ENCODE measurements at regions not wholly inside any gene's neighbourhood (a gene's known extent, or its start where the extent isn't known, plus 50 kb on each side); places are given as distances from the start of the nearest gene placed in this dataset.

DNA sequence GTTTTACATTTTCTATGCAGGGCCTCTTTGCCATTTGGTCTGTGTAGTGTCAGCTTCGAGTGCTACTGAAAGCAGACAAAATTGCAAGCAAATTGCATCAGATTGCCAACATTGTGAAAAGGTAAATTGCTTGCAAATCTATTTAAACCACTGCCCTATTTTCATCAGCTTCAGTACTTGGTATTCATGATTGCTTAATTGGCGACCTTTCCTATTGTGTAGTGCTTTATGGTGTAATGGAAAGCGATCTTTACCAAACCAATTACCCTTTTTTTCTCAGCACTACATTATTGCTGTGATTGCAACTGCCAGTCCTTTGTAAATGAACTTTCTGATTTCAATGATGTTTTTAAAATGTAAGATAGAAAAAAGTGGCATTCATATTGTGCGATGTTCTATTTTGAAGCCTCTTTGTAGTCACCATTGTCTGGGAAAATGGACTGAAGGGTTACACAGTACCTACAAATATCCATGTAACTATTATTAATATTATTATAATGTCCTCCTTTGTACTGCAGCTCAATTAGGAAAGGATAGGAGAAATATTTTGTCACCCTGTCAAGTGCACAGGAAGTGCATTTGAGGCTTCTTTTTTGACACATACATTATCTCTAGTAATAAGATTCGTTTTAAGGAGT, 177.7 kb upstream of the SP8 start:
- Histone ChIP-seq H3K79me2 (ENCODE audit: low read depth) (no peaks in the 10 kb centered on the region), H3K36me3 (no peaks in the 10 kb centered on the region), H3K4me2 (no peak overlapping the region), H3F3A (ENCODE audit: low read depth) (no peaks in the 10 kb centered on the region), H4K20me1 (ENCODE audit: low read depth) (no peaks in the 10 kb centered on the region), H3K27me3 (no peaks in the 10 kb centered on the region), H3K4me3 (no peak overlapping the region), H3K4me1 (peaks cover 10% of the 10 kb centered on the region), H3K9me3 (ENCODE audit: low read depth) (no peaks in the 10 kb centered on the region), H3K9ac (no peak overlapping the region), H2AFZ (replicated peaks) (no peak overlapping the region), H3K27ac (no peak overlapping the region)
- Mint-ChIP-seq H3K9me3 (no peaks in the 10 kb centered on the region), H3K4me1 (no peaks in the 10 kb centered on the region), H3K27ac (no peak overlapping the region), H3K4me3 (no peak overlapping the region), H3K27me3 (ENCODE audit: insufficient read depth, low read depth) (peaks cover 2% of the 10 kb centered on the region), H3K36me3 (no peaks in the 10 kb centered on the region)
- no peak for DNase-seq (ENCODE audit: low spot score)
- TF ChIP-seq, protein P1, sequence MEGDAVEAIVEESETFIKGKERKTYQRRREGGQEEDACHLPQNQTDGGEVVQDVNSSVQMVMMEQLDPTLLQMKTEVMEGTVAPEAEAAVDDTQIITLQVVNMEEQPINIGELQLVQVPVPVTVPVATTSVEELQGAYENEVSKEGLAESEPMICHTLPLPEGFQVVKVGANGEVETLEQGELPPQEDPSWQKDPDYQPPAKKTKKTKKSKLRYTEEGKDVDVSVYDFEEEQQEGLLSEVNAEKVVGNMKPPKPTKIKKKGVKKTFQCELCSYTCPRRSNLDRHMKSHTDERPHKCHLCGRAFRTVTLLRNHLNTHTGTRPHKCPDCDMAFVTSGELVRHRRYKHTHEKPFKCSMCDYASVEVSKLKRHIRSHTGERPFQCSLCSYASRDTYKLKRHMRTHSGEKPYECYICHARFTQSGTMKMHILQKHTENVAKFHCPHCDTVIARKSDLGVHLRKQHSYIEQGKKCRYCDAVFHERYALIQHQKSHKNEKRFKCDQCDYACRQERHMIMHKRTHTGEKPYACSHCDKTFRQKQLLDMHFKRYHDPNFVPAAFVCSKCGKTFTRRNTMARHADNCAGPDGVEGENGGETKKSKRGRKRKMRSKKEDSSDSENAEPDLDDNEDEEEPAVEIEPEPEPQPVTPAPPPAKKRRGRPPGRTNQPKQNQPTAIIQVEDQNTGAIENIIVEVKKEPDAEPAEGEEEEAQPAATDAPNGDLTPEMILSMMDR (IDR thresholded peaks at IDR 0.05) = no peak
- no peak for TF ChIP-seq EZH2phosphoT487 (IDR thresholded peaks at IDR 0.05)
- TF ChIP-seq EZH2 (IDR thresholded peaks at IDR 0.05) = no peak

DNA sequence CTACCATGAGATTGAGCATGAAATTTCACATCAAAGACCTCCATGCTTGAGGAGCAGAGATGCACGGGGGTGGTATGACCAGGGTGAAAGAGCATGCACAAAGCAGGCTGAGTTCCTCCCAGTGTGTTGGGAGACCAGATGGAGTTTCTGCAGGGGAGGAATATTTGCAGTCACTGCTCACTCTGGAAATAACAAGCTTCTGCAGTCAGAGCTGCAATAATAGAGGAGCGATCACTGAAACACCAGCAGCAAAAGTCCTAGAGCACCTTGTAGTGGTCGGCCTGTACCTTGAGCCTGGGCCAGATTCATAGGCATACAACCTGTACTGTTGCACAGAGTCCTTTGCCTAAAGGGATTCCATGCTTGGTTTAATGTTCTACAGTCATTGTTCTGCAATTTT, 184.5 kb upstream of the SP8 start:
- TF ChIP-seq, protein P1 (IDR thresholded peaks at IDR 0.05) = no peak
- no peak for TF ChIP-seq EZH2phosphoT487 (IDR thresholded peaks at IDR 0.05)
- TF ChIP-seq EZH2 (IDR thresholded peaks at IDR 0.05) = no peak

DNA sequence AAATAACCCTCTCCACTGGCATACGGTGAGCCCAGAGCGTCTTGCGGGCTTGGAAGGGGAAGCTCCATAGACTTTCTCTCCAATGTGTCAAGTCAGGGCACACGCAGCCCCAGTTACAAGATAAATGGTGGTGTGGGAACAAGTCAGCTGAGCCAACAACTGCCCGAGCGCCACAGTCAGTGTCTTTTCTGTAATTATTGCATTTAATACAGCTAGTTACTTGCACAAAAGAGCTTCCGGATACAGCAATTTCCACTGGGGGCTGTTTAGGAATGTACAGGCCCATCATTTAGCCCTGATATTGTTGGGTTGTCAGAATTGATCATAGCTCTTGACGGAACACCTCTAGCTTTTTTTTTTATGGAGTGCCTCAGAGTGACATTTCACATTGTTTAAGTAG, 193.5 kb upstream of the SP8 start:
- Histone ChIP-seq H3F3A (ENCODE audit: low read depth) (peaks cover 7% of the 10 kb centered on the region), H3K36me3 (no peaks in the 10 kb centered on the region), H3K79me2 (ENCODE audit: low read depth) (no peaks in the 10 kb centered on the region), H3K4me1 (peaks cover 5% of the 10 kb centered on the region), H3K9me3 (ENCODE audit: low read depth) (no peaks in the 10 kb centered on the region), H4K20me1 (ENCODE audit: low read depth) (no peaks in the 10 kb centered on the region), H2AFZ (replicated peaks) (no peak overlapping the region), H3K27ac (no peak overlapping the region), H3K4me3 (no peak overlapping the region), H3K4me2 (no peak overlapping the region), H3K27me3 (no peaks in the 10 kb centered on the region), H3K9ac (no peak overlapping the region)
- no peaks in the 10 kb centered on the region for H3K36me3 Mint-ChIP-seq
- H3K4me3 Mint-ChIP-seq = no peak overlapping the region
- H3K4me1 Mint-ChIP-seq = peaks cover 9% of the 10 kb centered on the region
- no peak overlapping the region for H3K27ac Mint-ChIP-seq
- DNase-seq (ENCODE audit: low spot score) = no peak
- peaks cover 4% of the 10 kb centered on the region for H3K9me3 Mint-ChIP-seq
- peaks cover 3% of the 10 kb centered on the region for H3K27me3 Mint-ChIP-seq (ENCODE audit: insufficient read depth, low read depth)
- TF ChIP-seq EZH2phosphoT487 (IDR thresholded peaks at IDR 0.05) (no peak), EZH2 (IDR thresholded peaks at IDR 0.05) (no peak)
- TF ChIP-seq, protein P1 (IDR thresholded peaks at IDR 0.05) = no peak

More for the DNA sequence above, 184.5 kb upstream of the SP8 start:
- no peak overlapping the region for H3K9ac ChIP-seq
- H4K20me1 ChIP-seq (ENCODE audit: low read depth) = no peaks in the 10 kb centered on the region
- Mint-ChIP-seq H3K36me3 (no peaks in the 10 kb centered on the region), H3K27ac (no peak overlapping the region), H3K4me1 (peaks cover 16% of the 10 kb centered on the region), H3K4me3 (no peak overlapping the region), H3K27me3 (ENCODE audit: insufficient read depth, low read depth) (no peaks in the 10 kb centered on the region), H3K9me3 (no peaks in the 10 kb centered on the region)
- peak overlapping the region; percentile 65 for H2AFZ ChIP-seq (replicated peaks)
- no peak overlapping the region for H3K4me3 ChIP-seq
- no peaks in the 10 kb centered on the region for H3K36me3 ChIP-seq
- no peaks in the 10 kb centered on the region for H3F3A ChIP-seq (ENCODE audit: low read depth)
- no peaks in the 10 kb centered on the region for H3K4me1 ChIP-seq
- no peak for DNase-seq (ENCODE audit: low spot score)
- no peak overlapping the region for H3K4me2 ChIP-seq
- H3K27ac ChIP-seq = no peak overlapping the region
- no peaks in the 10 kb centered on the region for H3K9me3 ChIP-seq (ENCODE audit: low read depth)
- H3K27me3 ChIP-seq = no peaks in the 10 kb centered on the region
- no peaks in the 10 kb centered on the region for H3K79me2 ChIP-seq (ENCODE audit: low read depth)

Measured in neural progenitor cell (in vitro differentiated cells).